ENCODE measurements at regions not wholly inside any gene's neighbourhood (a gene's known extent, or its start where the extent isn't known, plus 50 kb on each side); places are given as distances from the start of the nearest gene placed in this dataset.

DNA sequence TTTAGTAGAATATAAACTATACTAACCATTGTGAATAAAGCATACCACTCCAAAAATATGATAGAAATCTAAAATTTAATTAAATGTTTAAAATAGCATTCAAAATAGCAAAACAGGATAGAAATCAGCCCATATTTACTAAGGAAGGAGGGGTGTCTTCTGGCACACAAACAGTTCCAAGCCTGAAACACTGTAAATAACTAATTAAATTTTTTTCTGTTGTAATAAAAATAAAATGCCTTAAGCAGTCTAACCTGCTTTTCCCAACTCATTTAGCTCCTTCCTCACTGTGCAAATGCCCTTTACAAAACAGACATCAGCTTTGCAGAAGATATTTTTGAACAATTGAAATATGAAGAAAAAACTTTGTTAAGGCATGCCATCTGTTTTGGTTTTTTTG, 707.1 kb upstream of the USP15 start:
- H3K9me3 ChIP-seq (ENCODE audit: control extremely low read depth in 1 of 5, control insufficient read depth in 4 of 5, insufficient read depth in 2 of 5, low read depth in 1 of 5, low read length in 4 of 5), result no peaks in the 10 kb centered on the region
- POLR2A ChIA-PET, result no interaction called here
- H3K36me3 ChIP-seq (ENCODE audit: control insufficient read depth in 4 of 4, insufficient read depth in 4 of 4, low read length in 3 of 4), result no peaks in the 10 kb centered on the region
- H3K4me3 ChIP-seq (ENCODE audit: control insufficient read depth in 1 of 7, extremely low read depth in 1 of 7, insufficient read depth in 4 of 7, low read depth in 2 of 7, low read length in 6 of 7), result no peak overlapping the region
- no peak for DNase-seq
- H3K27ac ChIP-seq (ENCODE audit: insufficient read depth in 1 of 2, low read depth in 1 of 2, low read length in 2 of 2, poor library complexity in 1 of 2, severe bottlenecking in 2 of 2), result no peak overlapping the region
- CTCF ChIA-PET, result interaction anchor here (0.6 kb wide), 1 partner anchor 274 kb away, joined by 3 read pairs; no protein-coding TSS in a partner anchor
- H3K4me1 ChIP-seq (ENCODE audit: control extremely low read depth in 1 of 4, control insufficient read depth in 4 of 4, insufficient read depth in 4 of 4, low read length in 3 of 4), result no peaks in the 10 kb centered on the region
- no peaks in the 10 kb centered on the region for H3K27me3 ChIP-seq (replicated peaks in 2 of 5; ENCODE audit: control insufficient read depth in 4 of 5, insufficient read depth in 5 of 5, low read length in 4 of 5)

DNA sequence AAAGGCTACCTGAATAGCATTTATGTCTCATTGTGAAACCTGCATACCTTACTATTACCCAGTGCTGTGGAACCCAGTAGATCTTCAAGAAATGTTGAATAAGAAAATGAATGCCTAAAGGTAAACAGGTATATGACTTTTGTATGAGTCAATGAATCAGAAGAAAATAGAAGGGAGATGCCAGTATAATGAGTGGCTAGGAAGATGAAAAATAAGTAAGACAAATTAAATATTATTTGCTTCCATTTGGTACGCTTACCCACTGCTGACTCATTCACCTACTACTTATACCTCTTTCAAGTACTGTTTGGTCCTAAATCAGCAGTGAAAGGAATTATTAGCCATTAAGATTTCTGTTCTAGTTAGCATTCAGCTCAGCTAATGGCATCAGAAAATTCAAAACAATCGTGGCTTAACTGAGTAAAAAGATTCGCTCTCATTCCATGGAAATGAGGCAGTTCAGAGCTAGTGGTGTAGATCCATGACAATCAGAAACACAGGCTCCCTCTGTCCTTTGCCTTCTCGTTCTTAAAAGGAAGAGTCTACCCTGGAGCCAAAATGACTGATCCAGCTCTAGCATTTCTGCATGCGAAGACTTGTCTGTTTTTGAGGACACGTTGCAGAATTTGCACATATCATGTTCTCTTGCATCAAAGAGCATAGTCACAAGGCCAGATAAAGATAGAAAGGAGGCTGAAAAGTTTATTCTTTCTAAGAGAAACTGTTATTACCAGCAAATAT, 705.8 kb upstream of the USP15 start:
- no peak overlapping the region for H3K27ac ChIP-seq (ENCODE audit: insufficient read depth in 1 of 2, low read depth in 1 of 2, low read length in 2 of 2, poor library complexity in 1 of 2, severe bottlenecking in 2 of 2)
- ChIA-PET CTCF (no interaction called here), POLR2A (no interaction called here)
- H3K4me1 ChIP-seq (ENCODE audit: control extremely low read depth in 1 of 4, control insufficient read depth in 4 of 4, insufficient read depth in 4 of 4, low read length in 3 of 4), result no peaks in the 10 kb centered on the region
- H3K4me3 ChIP-seq (ENCODE audit: control insufficient read depth in 1 of 7, extremely low read depth in 1 of 7, insufficient read depth in 4 of 7, low read depth in 2 of 7, low read length in 6 of 7), result no peak overlapping the region
- DNase-seq, result no peak
- no peaks in the 10 kb centered on the region for H3K27me3 ChIP-seq (replicated peaks in 2 of 5; ENCODE audit: control insufficient read depth in 4 of 5, insufficient read depth in 5 of 5, low read length in 4 of 5)
- no peaks in the 10 kb centered on the region for H3K9me3 ChIP-seq (ENCODE audit: control extremely low read depth in 1 of 5, control insufficient read depth in 4 of 5, insufficient read depth in 2 of 5, low read depth in 1 of 5, low read length in 4 of 5)
- 94% methylated on average over 6 of the region's 6 CpGs for WGBS (ENCODE audit: insufficient coverage)
- H3K36me3 ChIP-seq (ENCODE audit: control insufficient read depth in 4 of 4, insufficient read depth in 4 of 4, low read length in 3 of 4), result no peaks in the 10 kb centered on the region

DNA sequence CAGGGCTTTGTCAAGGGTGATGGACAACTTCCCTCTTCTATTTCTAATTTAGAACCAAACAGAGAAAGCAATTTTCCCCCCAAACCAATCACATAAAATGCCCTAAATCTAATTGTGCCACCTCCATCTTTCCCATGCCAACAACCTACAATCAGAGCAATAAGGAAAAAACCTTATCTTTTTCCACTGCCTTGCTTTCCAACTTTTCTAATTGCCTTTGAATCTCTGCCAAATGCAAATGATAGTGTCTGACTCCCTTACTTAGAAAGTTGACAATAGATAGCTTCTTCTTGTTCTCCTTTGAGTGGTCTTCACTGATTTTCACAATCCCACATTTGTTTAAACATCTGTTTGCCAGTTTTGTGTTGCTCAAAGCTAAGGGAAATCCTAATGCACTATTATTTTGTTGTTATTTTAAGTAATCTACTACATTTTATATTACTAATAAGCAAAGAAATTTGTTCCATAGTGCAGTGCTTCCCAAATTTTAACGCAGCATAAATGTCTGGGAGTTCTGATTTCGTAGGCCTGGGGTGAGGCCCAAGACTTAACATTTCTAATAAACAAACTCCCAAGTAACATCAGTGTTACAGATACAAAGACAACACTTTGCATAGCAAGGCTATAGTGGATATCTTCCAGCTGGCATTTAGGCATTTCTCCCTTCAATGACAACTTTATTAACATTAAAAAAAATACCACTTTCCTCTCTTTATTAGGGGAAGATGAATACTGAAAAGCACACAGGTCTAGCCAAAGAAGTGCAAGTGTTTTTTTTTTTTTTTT, 696.3 kb upstream of the USP15 start:
- H3K4me3 ChIP-seq (ENCODE audit: control insufficient read depth in 1 of 7, extremely low read depth in 1 of 7, insufficient read depth in 4 of 7, low read depth in 2 of 7, low read length in 6 of 7), result no peak overlapping the region
- POLR2A ChIA-PET, result no interaction called here
- 100% methylated on average over 2 of the region's 2 CpGs for WGBS (ENCODE audit: insufficient coverage)
- CTCF ChIA-PET, result no interaction called here
- no peak overlapping the region for H3K27ac ChIP-seq (ENCODE audit: insufficient read depth in 1 of 2, low read depth in 1 of 2, low read length in 2 of 2, poor library complexity in 1 of 2, severe bottlenecking in 2 of 2)
- DNase-seq, result no peak
- no peaks in the 10 kb centered on the region for H3K4me1 ChIP-seq (ENCODE audit: control extremely low read depth in 1 of 4, control insufficient read depth in 4 of 4, insufficient read depth in 4 of 4, low read length in 3 of 4)
- H3K27me3 ChIP-seq (replicated peaks in 2 of 5; ENCODE audit: control insufficient read depth in 4 of 5, insufficient read depth in 5 of 5, low read length in 4 of 5), result no peaks in the 10 kb centered on the region
- H3K36me3 ChIP-seq (ENCODE audit: control insufficient read depth in 4 of 4, insufficient read depth in 4 of 4, low read length in 3 of 4), result no peaks in the 10 kb centered on the region
- H3K9me3 ChIP-seq (ENCODE audit: control extremely low read depth in 1 of 5, control insufficient read depth in 4 of 5, insufficient read depth in 2 of 5, low read depth in 1 of 5, low read length in 4 of 5), result no peaks in the 10 kb centered on the region

DNA sequence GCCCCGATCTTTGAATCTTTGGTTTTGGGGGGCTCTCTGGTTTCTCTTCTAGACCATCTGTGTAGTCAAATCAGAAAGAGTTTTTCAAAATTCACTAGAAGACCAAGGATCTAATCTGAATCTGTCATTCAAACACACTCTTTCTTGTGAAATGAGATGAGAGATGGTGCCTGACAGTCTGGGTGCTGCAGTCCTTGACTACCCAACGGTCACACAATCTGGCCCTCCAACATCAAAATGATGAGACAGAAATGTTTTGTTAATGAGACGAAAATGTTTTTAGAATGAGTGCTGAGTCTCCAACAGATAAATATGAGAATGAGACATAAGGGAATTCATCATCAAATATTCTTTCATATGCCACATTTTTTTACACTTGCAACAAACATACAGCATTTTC, 695.7 kb upstream of the USP15 start:
- no peak overlapping the region for H3K27ac ChIP-seq (ENCODE audit: insufficient read depth in 1 of 2, low read depth in 1 of 2, low read length in 2 of 2, poor library complexity in 1 of 2, severe bottlenecking in 2 of 2)
- DNase-seq, result no peak
- H3K27me3 ChIP-seq (replicated peaks in 2 of 5; ENCODE audit: control insufficient read depth in 4 of 5, insufficient read depth in 5 of 5, low read length in 4 of 5), result no peaks in the 10 kb centered on the region
- H3K4me3 ChIP-seq (ENCODE audit: control insufficient read depth in 1 of 7, extremely low read depth in 1 of 7, insufficient read depth in 4 of 7, low read depth in 2 of 7, low read length in 6 of 7), result no peak overlapping the region
- H3K4me1 ChIP-seq (ENCODE audit: control extremely low read depth in 1 of 4, control insufficient read depth in 4 of 4, insufficient read depth in 4 of 4, low read length in 3 of 4), result no peaks in the 10 kb centered on the region
- POLR2A ChIA-PET, result no interaction called here
- no CpG with 5 or more reads among the region's 3 CpGs for WGBS (ENCODE audit: insufficient coverage)
- no peaks in the 10 kb centered on the region for H3K36me3 ChIP-seq (ENCODE audit: control insufficient read depth in 4 of 4, insufficient read depth in 4 of 4, low read length in 3 of 4)
- no peaks in the 10 kb centered on the region for H3K9me3 ChIP-seq (ENCODE audit: control extremely low read depth in 1 of 5, control insufficient read depth in 4 of 5, insufficient read depth in 2 of 5, low read depth in 1 of 5, low read length in 4 of 5)
- CTCF ChIA-PET, result no interaction called here

DNA sequence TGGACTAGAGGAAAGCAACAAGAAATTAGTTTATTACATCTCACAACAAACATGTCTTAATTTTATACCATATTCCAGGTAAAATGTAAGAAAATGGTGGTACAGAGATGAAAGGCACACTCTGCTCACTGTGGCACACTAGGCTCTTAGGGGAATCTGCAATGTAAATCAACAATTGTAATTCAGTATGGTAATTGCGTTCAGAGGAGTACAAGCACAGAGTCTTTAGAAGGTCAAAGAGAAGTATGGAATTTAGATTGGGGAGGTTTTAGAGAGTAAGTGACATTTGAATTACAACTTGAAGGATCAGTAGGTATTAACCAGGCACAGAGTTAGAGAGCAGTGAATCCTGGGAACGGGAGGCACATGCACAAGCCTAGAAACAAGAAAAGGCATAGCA, 694.0 kb upstream of the USP15 start:
- ChIA-PET POLR2A (no interaction called here), CTCF (no interaction called here)
- Histone ChIP-seq H3K27me3 (replicated peaks in 2 of 5; ENCODE audit: control insufficient read depth in 4 of 5, insufficient read depth in 5 of 5, low read length in 4 of 5) (no peaks in the 10 kb centered on the region), H3K9me3 (ENCODE audit: control extremely low read depth in 1 of 5, control insufficient read depth in 4 of 5, insufficient read depth in 2 of 5, low read depth in 1 of 5, low read length in 4 of 5) (no peaks in the 10 kb centered on the region), H3K36me3 (ENCODE audit: control insufficient read depth in 4 of 4, insufficient read depth in 4 of 4, low read length in 3 of 4) (no peaks in the 10 kb centered on the region), H3K27ac (ENCODE audit: insufficient read depth in 1 of 2, low read depth in 1 of 2, low read length in 2 of 2, poor library complexity in 1 of 2, severe bottlenecking in 2 of 2) (no peak overlapping the region), H3K4me1 (ENCODE audit: control extremely low read depth in 1 of 4, control insufficient read depth in 4 of 4, insufficient read depth in 4 of 4, low read length in 3 of 4) (no peaks in the 10 kb centered on the region), H3K4me3 (ENCODE audit: control insufficient read depth in 1 of 7, extremely low read depth in 1 of 7, insufficient read depth in 4 of 7, low read depth in 2 of 7, low read length in 6 of 7) (no peak overlapping the region)
- DNase-seq, result no peak
- WGBS (ENCODE audit: insufficient coverage), result 92% methylated on average over 1 of the region's 2 CpGs

DNA sequence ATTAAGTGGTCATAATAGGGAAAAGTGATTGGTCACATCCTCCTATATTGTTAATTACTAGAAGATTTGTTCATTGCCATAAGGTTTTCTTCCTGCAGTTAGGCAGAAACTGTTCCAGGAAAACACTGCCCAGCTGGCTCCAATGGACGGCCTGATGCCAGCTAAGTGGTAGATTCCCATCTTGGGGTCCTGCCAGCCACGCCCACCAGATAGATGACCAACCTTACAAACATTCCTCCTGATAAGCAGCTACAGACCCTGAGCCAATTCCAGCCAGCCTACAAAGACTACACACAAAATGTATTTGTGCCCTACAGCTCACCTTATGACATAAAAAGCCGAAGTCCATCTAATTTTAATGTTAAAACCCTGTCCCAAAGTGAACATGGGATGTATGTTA, 685.9 kb upstream of the USP15 start:
- H3K4me3 ChIP-seq (ENCODE audit: control insufficient read depth in 1 of 7, extremely low read depth in 1 of 7, insufficient read depth in 4 of 7, low read depth in 2 of 7, low read length in 6 of 7), result no peak overlapping the region
- H3K27me3 ChIP-seq (replicated peaks in 2 of 5; ENCODE audit: control insufficient read depth in 4 of 5, insufficient read depth in 5 of 5, low read length in 4 of 5), result no peaks in the 10 kb centered on the region
- ChIA-PET POLR2A (no interaction called here), CTCF (interaction anchor here (0.7 kb wide), 1 partner anchor 53 kb away, joined by 3 read pairs; no protein-coding TSS in a partner anchor)
- H3K4me1 ChIP-seq (ENCODE audit: control extremely low read depth in 1 of 4, control insufficient read depth in 4 of 4, insufficient read depth in 4 of 4, low read length in 3 of 4), result no peaks in the 10 kb centered on the region
- no peaks in the 10 kb centered on the region for H3K36me3 ChIP-seq (ENCODE audit: control insufficient read depth in 4 of 4, insufficient read depth in 4 of 4, low read length in 3 of 4)
- 82% methylated on average over 2 of the region's 3 CpGs for WGBS (ENCODE audit: insufficient coverage)
- H3K9me3 ChIP-seq (ENCODE audit: control extremely low read depth in 1 of 5, control insufficient read depth in 4 of 5, insufficient read depth in 2 of 5, low read depth in 1 of 5, low read length in 4 of 5), result no peaks in the 10 kb centered on the region
- no peak for DNase-seq
- H3K27ac ChIP-seq (ENCODE audit: insufficient read depth in 1 of 2, low read depth in 1 of 2, low read length in 2 of 2, poor library complexity in 1 of 2, severe bottlenecking in 2 of 2), result no peak overlapping the region

DNA sequence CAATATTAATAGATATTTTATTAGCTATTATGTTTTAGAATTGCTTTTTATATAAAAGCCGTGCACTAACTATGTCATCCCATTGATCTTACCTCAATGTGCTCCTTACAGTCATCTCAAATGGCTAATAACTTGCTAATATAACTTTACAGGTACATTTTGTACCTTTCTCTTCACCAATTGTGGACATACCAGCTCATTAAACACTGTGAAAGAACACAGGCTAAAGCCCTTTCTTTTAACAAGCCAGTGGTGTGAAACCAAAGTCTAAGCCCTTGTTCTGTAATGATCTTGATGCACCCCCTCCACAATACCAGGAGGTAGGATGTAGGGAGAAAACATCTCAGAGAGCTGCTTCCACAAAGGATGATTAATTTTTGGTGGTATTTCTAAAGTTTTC, 675.3 kb upstream of the USP15 start:
- no CpG with 5 or more reads among the region's 1 CpG for WGBS (ENCODE audit: insufficient coverage)
- Histone ChIP-seq H3K27ac (ENCODE audit: insufficient read depth in 1 of 2, low read depth in 1 of 2, low read length in 2 of 2, poor library complexity in 1 of 2, severe bottlenecking in 2 of 2) (no peak overlapping the region), H3K4me3 (ENCODE audit: control insufficient read depth in 1 of 7, extremely low read depth in 1 of 7, insufficient read depth in 4 of 7, low read depth in 2 of 7, low read length in 6 of 7) (no peak overlapping the region), H3K27me3 (replicated peaks in 2 of 5; ENCODE audit: control insufficient read depth in 4 of 5, insufficient read depth in 5 of 5, low read length in 4 of 5) (no peaks in the 10 kb centered on the region), H3K36me3 (ENCODE audit: control insufficient read depth in 4 of 4, insufficient read depth in 4 of 4, low read length in 3 of 4) (no peaks in the 10 kb centered on the region), H3K9me3 (ENCODE audit: control extremely low read depth in 1 of 5, control insufficient read depth in 4 of 5, insufficient read depth in 2 of 5, low read depth in 1 of 5, low read length in 4 of 5) (peaks cover 0 to 7% (median 0%) of the 10 kb centered on the region in 5 experiments), H3K4me1 (ENCODE audit: control extremely low read depth in 1 of 4, control insufficient read depth in 4 of 4, insufficient read depth in 4 of 4, low read length in 3 of 4) (no peaks in the 10 kb centered on the region)
- ChIA-PET CTCF (no interaction called here), POLR2A (no interaction called here)
- no peak for DNase-seq

Data from common myeloid progenitor, CD34-positive (primary cell).